ENCODE measurements at regions not wholly inside any gene's neighbourhood (a gene's known extent, or its start where the extent isn't known, plus 50 kb on each side); places are given as distances from the start of the nearest gene placed in this dataset.

DNA sequence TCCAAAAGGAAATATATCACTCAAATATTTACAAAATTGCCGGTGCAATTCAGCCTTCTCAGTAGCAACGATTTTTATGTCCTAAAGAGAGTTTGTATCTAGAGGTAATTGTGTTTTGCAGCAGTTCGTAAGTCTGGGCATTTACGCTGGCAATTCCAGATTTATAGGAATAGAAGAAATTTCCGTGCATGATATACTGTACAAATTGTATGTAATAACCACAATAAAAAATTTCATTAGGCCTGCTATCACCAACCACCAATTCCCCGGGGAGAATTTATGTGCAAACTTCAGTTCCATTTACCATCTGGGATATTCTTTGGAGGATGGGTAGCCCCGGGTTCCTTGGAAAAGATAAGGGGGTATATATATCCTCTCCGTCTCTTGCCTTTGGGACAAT is 401.5 kb downstream of the TMEM114 start:
- TF ChIP-seq, protein P1, sequence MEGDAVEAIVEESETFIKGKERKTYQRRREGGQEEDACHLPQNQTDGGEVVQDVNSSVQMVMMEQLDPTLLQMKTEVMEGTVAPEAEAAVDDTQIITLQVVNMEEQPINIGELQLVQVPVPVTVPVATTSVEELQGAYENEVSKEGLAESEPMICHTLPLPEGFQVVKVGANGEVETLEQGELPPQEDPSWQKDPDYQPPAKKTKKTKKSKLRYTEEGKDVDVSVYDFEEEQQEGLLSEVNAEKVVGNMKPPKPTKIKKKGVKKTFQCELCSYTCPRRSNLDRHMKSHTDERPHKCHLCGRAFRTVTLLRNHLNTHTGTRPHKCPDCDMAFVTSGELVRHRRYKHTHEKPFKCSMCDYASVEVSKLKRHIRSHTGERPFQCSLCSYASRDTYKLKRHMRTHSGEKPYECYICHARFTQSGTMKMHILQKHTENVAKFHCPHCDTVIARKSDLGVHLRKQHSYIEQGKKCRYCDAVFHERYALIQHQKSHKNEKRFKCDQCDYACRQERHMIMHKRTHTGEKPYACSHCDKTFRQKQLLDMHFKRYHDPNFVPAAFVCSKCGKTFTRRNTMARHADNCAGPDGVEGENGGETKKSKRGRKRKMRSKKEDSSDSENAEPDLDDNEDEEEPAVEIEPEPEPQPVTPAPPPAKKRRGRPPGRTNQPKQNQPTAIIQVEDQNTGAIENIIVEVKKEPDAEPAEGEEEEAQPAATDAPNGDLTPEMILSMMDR (IDR thresholded peaks at IDR 0.05), result no peak
- TF ChIP-seq EZH2 (IDR thresholded peaks at IDR 0.05), result no peak
- no peak for TF ChIP-seq EZH2phosphoT487 (IDR thresholded peaks at IDR 0.05)

Data from neural progenitor cell (in vitro differentiated cells).